ENCODE measurements at regions not wholly inside any gene's neighbourhood (a gene's known extent, or its start where the extent isn't known, plus 50 kb on each side); places are given as distances from the start of the nearest gene placed in this dataset.

DNA sequence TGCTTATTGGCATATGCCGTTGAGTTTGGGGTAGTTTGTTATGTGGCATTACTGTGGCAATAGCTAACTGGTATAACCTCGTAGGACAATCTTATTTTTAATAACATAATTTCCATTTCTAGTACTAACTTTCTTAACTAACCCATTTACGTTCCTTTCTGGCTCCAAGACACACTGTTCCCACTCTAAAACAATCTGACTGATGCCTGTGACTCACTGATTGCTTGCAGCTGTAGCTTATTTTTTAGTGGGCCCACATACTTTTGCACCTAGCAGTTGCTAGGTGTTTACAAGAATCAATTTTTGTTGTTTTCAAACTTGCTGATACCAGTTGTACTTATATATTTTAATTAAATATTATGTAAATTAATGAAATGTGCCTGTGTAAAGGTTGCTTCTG lies 52.2 kb downstream of the FAT3 start:
- H3K27ac ChIP-seq = no peak overlapping the region
- H3K4me3 ChIP-seq = no peak overlapping the region
- H3K4me1 ChIP-seq = no peaks in the 10 kb centered on the region
- no peaks in the 10 kb centered on the region for H3K9me3 ChIP-seq
- TF ChIP-seq, protein P1, sequence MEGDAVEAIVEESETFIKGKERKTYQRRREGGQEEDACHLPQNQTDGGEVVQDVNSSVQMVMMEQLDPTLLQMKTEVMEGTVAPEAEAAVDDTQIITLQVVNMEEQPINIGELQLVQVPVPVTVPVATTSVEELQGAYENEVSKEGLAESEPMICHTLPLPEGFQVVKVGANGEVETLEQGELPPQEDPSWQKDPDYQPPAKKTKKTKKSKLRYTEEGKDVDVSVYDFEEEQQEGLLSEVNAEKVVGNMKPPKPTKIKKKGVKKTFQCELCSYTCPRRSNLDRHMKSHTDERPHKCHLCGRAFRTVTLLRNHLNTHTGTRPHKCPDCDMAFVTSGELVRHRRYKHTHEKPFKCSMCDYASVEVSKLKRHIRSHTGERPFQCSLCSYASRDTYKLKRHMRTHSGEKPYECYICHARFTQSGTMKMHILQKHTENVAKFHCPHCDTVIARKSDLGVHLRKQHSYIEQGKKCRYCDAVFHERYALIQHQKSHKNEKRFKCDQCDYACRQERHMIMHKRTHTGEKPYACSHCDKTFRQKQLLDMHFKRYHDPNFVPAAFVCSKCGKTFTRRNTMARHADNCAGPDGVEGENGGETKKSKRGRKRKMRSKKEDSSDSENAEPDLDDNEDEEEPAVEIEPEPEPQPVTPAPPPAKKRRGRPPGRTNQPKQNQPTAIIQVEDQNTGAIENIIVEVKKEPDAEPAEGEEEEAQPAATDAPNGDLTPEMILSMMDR (IDR thresholded peaks at IDR 0.05) = no peak
- H3K27me3 ChIP-seq = no peaks in the 10 kb centered on the region
- no peaks in the 10 kb centered on the region for H3K36me3 ChIP-seq
- DNase-seq (ENCODE audit: low spot score) = no peak

DNA sequence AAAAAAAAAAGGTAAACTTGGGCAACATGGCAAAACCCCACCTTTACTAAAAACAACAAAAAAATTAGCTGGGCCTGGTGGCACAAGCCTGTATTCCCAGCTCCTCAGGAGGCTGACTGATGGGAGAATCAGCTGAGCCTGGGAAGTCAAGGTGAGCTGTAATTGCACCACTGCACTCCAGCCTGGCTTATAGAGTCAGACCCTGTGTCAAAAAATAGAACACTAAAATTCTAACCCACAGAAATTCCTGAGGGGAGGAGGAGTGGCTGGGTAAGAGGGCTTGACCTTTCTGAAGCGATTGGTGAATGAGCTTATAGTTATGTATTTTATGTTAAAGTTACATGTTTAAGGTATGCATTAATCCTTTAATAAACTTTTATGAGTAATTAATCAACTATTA lies 53.3 kb downstream of the FAT3 start:
- Histone ChIP-seq H3K4me3 (no peak overlapping the region), H3K4me1 (no peaks in the 10 kb centered on the region), H3K36me3 (no peaks in the 10 kb centered on the region), H3K27me3 (no peaks in the 10 kb centered on the region), H3K27ac (no peak overlapping the region), H3K9me3 (no peaks in the 10 kb centered on the region)
- no peak for DNase-seq (ENCODE audit: low spot score)
- TF ChIP-seq, protein P1 (IDR thresholded peaks at IDR 0.05) = no peak

DNA sequence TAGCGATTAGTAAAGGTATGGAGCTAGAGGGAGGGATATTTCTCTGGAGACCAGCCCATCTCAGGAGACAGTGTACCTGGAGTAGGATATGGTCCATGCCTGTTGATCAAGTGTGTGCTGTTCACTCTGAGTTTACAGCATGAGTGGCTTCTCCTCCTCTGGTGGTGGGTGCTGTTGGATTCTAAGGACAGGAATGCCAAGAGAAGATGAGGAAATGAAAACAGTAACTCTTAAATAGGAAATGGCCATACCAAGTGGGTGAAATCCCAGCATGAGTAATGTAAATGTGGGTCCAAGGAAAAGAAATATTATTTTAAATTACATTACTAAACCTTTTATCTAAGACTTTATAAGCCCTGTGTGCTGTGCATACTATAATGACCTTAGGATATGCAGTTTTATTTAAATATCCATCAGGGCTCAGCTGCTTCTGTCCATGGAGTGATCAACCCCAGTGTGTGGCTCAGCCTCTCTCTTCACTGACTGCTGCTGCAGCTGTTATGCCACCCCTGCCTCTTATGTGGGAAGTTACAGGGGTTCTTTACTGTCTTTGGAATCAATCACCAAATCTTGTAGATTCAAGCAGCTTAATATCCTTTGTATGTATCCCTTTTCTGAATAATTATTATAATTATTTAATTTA lies 54.3 kb downstream of the FAT3 start:
- no peaks in the 10 kb centered on the region for H3K9me3 ChIP-seq
- DNase-seq (ENCODE audit: low spot score) = no peak
- H3K27me3 ChIP-seq = no peaks in the 10 kb centered on the region
- TF ChIP-seq, protein P1 (IDR thresholded peaks at IDR 0.05) = no peak
- no peak overlapping the region for H3K27ac ChIP-seq
- H3K4me3 ChIP-seq = no peak overlapping the region
- no peaks in the 10 kb centered on the region for H3K36me3 ChIP-seq
- H3K4me1 ChIP-seq = no peaks in the 10 kb centered on the region

DNA sequence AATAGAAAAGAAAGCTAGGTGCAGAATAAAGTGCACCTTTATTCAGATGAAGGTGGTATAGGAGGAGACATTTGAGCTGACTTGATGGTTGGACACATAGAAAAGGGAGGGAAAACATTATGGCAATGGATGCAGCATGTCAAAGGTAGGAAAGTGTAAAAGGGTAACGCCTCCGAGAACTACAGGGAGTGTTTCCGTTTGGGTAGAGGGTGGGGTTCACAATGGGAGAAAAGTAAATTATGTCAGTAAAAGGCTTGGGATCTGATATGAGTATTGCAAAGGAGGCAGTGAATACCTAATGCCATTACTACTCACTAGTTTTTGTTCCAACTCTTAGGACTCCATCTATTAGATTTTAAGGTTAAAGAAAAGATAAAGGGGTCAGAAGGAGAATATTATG lies 59.5 kb downstream of the FAT3 start:
- Histone ChIP-seq H3K36me3 (no peaks in the 10 kb centered on the region), H3K4me1 (peaks cover 0 to 4% of the 10 kb centered on the region in 2 donors), H3K9me3 (no peaks in the 10 kb centered on the region), H3K4me3 (no peak overlapping the region), H3K27ac (no peak overlapping the region), H3K27me3 (no peaks in the 10 kb centered on the region)
- TF ChIP-seq, protein P1 (IDR thresholded peaks at IDR 0.05) = no peak
- DNase-seq (ENCODE audit: low spot score) = no peak

DNA sequence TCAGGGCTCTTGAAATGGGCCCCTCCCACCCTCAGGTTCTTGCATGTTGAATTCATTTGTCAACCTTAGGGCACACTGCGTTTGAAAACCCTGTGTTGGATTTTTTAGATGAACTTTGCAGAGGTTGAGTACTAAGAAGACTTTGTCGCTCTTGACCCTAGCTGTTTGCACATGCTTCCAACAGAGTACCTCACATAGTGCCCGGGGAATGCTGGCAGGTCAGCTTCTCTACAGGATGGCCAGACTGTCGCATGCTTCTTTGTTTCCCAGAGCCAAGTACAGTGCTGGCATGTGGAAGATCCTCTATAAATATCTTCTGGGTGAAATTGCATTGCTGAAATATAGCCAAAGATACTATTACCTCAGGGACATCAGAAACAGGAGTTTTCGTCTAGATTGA lies 59.9 kb downstream of the FAT3 start:
- no peak overlapping the region for H3K4me3 ChIP-seq
- no peaks in the 10 kb centered on the region for H3K9me3 ChIP-seq
- peaks cover 0 to 4% of the 10 kb centered on the region in 2 donors for H3K4me1 ChIP-seq
- TF ChIP-seq, protein P1 (IDR thresholded peaks at IDR 0.05) = no peak
- DNase-seq (ENCODE audit: low spot score) = no peak
- H3K36me3 ChIP-seq = no peaks in the 10 kb centered on the region
- H3K27me3 ChIP-seq = no peaks in the 10 kb centered on the region
- H3K27ac ChIP-seq = no peak overlapping the region

DNA sequence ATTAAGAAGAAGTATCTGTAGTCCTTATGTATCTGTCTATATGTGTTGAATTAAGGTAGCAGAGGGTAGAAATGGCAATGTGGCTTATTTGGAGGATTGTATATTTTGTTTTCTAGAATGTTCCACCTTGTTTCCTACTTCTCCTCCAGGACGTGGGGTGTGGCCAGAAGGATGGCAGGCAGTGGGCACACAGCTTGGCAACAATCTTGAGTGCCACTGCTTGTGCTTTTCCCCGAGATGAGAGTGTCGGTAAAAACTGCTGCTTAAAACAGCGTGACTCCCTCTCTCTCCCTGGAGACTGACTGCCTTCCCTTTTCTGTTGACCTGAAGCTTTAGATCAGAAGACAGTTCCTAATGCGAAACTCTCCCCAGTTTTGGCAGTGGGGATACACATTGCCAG lies 61.2 kb downstream of the FAT3 start:
- Histone ChIP-seq H3K9me3 (no peaks in the 10 kb centered on the region), H3K4me1 (peaks cover 0 to 4% of the 10 kb centered on the region in 2 donors), H3K27ac (no peak overlapping the region), H3K27me3 (no peaks in the 10 kb centered on the region), H3K4me3 (no peak overlapping the region), H3K36me3 (no peaks in the 10 kb centered on the region)
- no peak for DNase-seq (ENCODE audit: low spot score)
- TF ChIP-seq, protein P1 (IDR thresholded peaks at IDR 0.05) = no peak

Measured in right atrium auricular region (tissue), 2 donors.